ENCODE measurements at regions not wholly inside any gene's neighbourhood (a gene's known extent, or its start where the extent isn't known, plus 50 kb on each side); places are given as distances from the start of the nearest gene placed in this dataset.
A peak's percentile ranks its signal among the peaks of the same experiment; 100 is the strongest.

DNA sequence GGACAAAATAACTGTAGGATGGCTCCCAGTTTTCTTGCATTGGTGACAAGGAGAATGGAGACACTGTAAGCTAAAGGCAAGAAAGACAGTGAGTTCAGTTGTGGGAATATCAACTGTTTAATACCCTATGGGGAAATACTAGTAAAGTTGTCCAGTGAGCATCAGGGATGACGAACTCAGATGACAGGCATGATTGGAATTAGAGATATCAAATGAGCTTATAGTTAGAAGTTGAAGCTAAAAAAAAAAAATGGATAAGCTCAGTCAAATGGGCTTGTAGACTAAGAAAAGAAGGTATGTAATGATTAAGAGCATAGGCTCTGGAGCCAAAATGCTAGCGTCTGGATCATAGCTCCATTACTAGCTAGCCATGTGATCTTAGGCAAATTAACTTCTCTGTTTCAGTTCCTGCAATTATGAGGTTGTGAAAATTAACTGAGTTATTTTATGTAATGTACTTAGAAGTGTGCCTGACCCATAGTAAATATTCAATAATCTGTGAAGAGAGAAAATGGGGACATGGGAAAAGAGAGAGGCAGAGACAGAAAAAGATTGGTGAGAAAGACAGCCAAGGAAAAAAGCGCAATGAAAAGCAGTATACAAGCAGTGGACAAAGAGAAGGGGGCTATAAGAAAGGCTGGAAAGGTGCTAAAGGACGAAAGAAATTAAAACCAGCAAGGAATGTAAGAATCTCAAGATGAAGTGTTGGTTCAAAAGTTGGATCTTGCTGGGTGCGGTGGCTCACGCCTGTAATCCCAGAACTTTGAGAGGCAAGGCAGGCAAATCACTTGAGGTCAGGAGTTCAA lies 95.7 kb upstream of the SLC39A10 start:
- ChIA-PET POLR2A (ENCODE audit: unreplicated experiment) (interaction anchor here (0.5 to 1.7 kb wide), 7 partner anchors 17 to 127 kb away, joined by 3 to 13 read pairs (median 4); partner anchors contain the start of gene SLC39A10), CTCF (interaction anchor here (0.6 to 1.1 kb wide), 3 partner anchors 27 to 99 kb away, joined by 3 to 9 read pairs (median 6); partner anchors contain the start of gene SLC39A10)

GRCh38 chr2:195560209-195560895 lies 96.7 kb upstream of the SLC39A10 start:
- TF ChIP-seq EZH2 (IDR thresholded peaks at IDR 0.05; ENCODE audit: low read length, unreplicated experiment) (no peak), CTCF (conservative IDR thresholded peaks at IDR 0.05; ENCODE audit: low read depth, low read length) (no peak), EZH2phosphoT487 (IDR thresholded peaks at IDR 0.05; ENCODE audit: borderline replicate concordance, low read length) (no peak)
- DNase-seq (peak; percentile 49), ATAC-seq (no peak)
- POLR2A ChIA-PET (ENCODE audit: unreplicated experiment), result interaction anchor here (0.5 to 1.7 kb wide), 5 partner anchors 16 to 119 kb away, joined by 3 to 13 read pairs (median 4); partner anchors contain the start of gene SLC39A10
- H3K9ac ChIP-seq (ENCODE audit: low read length), result peak overlapping the region; percentile 65
- no peaks in the 10 kb centered on the region for H3K36me3 ChIP-seq (ENCODE audit: low read depth, low read length)
- H3F3A ChIP-seq (ENCODE audit: low read length, unreplicated experiment), result peaks cover 3% of the 10 kb centered on the region
- BruUV-seq (replicated peaks), result no TSS peak
- no peaks in the 10 kb centered on the region for H3K27me3 ChIP-seq (ENCODE audit: low read length)
- H3K27ac ChIP-seq (ENCODE audit: low read length), result peak overlapping the region; percentile 96
- peak overlapping the region; percentile 64 for H3K4me2 ChIP-seq (ENCODE audit: low read length)
- H3K79me2 ChIP-seq (ENCODE audit: low read length), result no peaks in the 10 kb centered on the region
- no peak overlapping the region for H2AFZ ChIP-seq (ENCODE audit: low read length)
- CTCF ChIA-PET, result interaction anchor here (0.6 to 1.1 kb wide), 4 partner anchors 26 to 100 kb away, joined by 3 to 9 read pairs (median 4); partner anchors contain the start of gene SLC39A10
- peaks cover 55% of the 10 kb centered on the region for H3K4me1 ChIP-seq (ENCODE audit: insufficient read depth, low read length)
- H4K20me1 ChIP-seq (ENCODE audit: low read length), result no peaks in the 10 kb centered on the region
- H3K9me3 ChIP-seq (ENCODE audit: low read length), result no peaks in the 10 kb centered on the region
- no peak overlapping the region for H3K4me3 ChIP-seq (ENCODE audit: low read length)
- intact Hi-C loops (cut with micrococcal nuclease), result loop anchor here (10.0 kb wide), 1 partner anchor 66 kb away; no protein-coding TSS in a partner anchor
- H3K9me2 ChIP-seq (replicated peaks; ENCODE audit: low read length), result no peaks in the 10 kb centered on the region

More for the DNA sequence above, 95.7 kb upstream of the SLC39A10 start:
- no peak overlapping the region for H3K4me3 ChIP-seq (ENCODE audit: low read length)
- peak overlapping the region; percentile 64 for H3K4me2 ChIP-seq (ENCODE audit: low read length)
- H3K27me3 ChIP-seq (ENCODE audit: low read length), result no peaks in the 10 kb centered on the region
- BruUV-seq (replicated peaks), result no TSS peak
- no peaks in the 10 kb centered on the region for H3K9me2 ChIP-seq (replicated peaks; ENCODE audit: low read length)
- DNase-seq (peak; percentile 95), ATAC-seq (peak; percentile 64)
- intact Hi-C loops (cut with micrococcal nuclease), result loop anchor here (10.0 kb wide), 1 partner anchor 67 kb away; no protein-coding TSS in a partner anchor
- peak overlapping the region; percentile 31; the same call in 1 of the 2 replicates for H2AFZ ChIP-seq (ENCODE audit: low read length)
- H3K9me3 ChIP-seq (ENCODE audit: low read length), result no peaks in the 10 kb centered on the region
- H3K79me2 ChIP-seq (ENCODE audit: low read length), result no peaks in the 10 kb centered on the region
- peaks cover 3% of the 10 kb centered on the region for H3F3A ChIP-seq (ENCODE audit: low read length, unreplicated experiment)
- H3K4me1 ChIP-seq (ENCODE audit: insufficient read depth, low read length), result peaks cover 63% of the 10 kb centered on the region
- peak overlapping the region; percentile 96 for H3K27ac ChIP-seq (ENCODE audit: low read length)
- H3K9ac ChIP-seq (ENCODE audit: low read length), result peak overlapping the region; percentile 65
- H3K36me3 ChIP-seq (ENCODE audit: low read depth, low read length), result no peaks in the 10 kb centered on the region
- TF ChIP-seq EZH2phosphoT487 (IDR thresholded peaks at IDR 0.05; ENCODE audit: borderline replicate concordance, low read length) (no peak), CTCF (conservative IDR thresholded peaks at IDR 0.05; ENCODE audit: low read depth, low read length) (no peak), EZH2 (IDR thresholded peaks at IDR 0.05; ENCODE audit: low read length, unreplicated experiment) (no peak)
- H4K20me1 ChIP-seq (ENCODE audit: low read length), result no peaks in the 10 kb centered on the region
